Activated CD8-positive, alpha-beta T cell treated with anti-CD3 and anti-CD28 coated beads, Interleukin-2, amount 10 ng/mL, durations not matched to agents 7 days and 5 days (primary cell): ENCODE measurements at regions not wholly inside any gene's neighbourhood (a gene's known extent, or its start where the extent isn't known, plus 50 kb on each side); places are given as distances from the start of the nearest gene placed in this dataset.
"Not testable (repeated sequence)": the region's sequence is repeated elsewhere in the genome, so short reads cannot be mapped to it uniquely, and the experiment has no call there.

Source experiments
- ATAC-seq: fragments of 150-1000 bp; cut with Tn5 transposase; one replicate; pipeline ENCODE4 v1.10.0; 2021; ENCODE audit warnings: moderate library complexity
- CTCF ChIA-PET: fragments of 350-600 bp; sonication (Branson Sonifier 250); formaldehyde crosslinking; loops from one replicate; lab custom pipeline; 2021; ENCODE audit warnings: antibody characterized with exemption; lab: Charles Lee
- POLR2A ChIA-PET: fragments of 350-600 bp; sonication (Branson Sonifier 250); formaldehyde crosslinking; loops from one replicate; lab custom pipeline; 2021; ENCODE audit warnings: antibody characterized with exemption; lab: Charles Lee
- DNase-seq: peaks from one replicate; pipeline ENCODE4 v3.0.0-alpha.2; 2020
- H3K27ac Mint-ChIP-seq: one replicate; pipeline ENCODE4 v1.8.0; 2021; ENCODE audit warnings: mild to moderate bottlenecking, mixed read lengths
- H3K27me3 Mint-ChIP-seq: one replicate; pipeline ENCODE4 v1.8.0; 2021; ENCODE audit warnings: low read depth, mixed read lengths
- H3K36me3 Mint-ChIP-seq: one replicate; pipeline ENCODE4 v1.8.0; 2021; ENCODE audit warnings: low read depth, mixed read lengths
- H3K4me1 Mint-ChIP-seq: one replicate; pipeline ENCODE4 v1.8.0; 2021; ENCODE audit warnings: low read depth, mixed read lengths
- H3K4me3 Mint-ChIP-seq: one replicate; pipeline ENCODE4 v1.8.0; 2021; ENCODE audit warnings: mild to moderate bottlenecking, mixed read lengths
- H3K9me3 Mint-ChIP-seq: one replicate; pipeline ENCODE4 v1.8.0; 2022; ENCODE audit warnings: mixed read lengths; ENCODE audit not compliant: insufficient read depth

DNA sequence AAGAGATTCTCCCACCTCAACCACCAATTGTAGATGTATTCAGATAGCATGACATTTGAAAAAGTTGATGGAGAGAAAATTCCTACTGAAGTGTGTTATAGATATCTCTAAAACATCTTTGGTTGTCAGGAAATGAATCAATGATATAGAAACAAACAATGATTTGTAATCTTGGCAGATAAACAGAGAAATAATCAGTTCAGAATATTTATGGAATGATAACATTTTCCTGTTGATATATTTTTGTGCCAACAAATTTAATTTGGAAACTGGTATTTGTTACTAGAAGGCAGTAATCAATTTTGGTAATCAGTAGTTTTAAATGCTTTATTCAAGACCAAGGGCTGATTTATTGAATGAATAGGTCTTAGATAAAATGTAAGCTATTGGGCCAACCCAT is 695.6 kb downstream of the USP25 start:
- H3K27ac Mint-ChIP-seq, result no peak overlapping the region
- H3K27me3 Mint-ChIP-seq, result no peaks in the 10 kb centered on the region
- ChIA-PET POLR2A (no interaction called here), CTCF (no interaction called here)
- H3K4me3 Mint-ChIP-seq, result no peak overlapping the region
- H3K4me1 Mint-ChIP-seq, result no peaks in the 10 kb centered on the region
- no peaks in the 10 kb centered on the region for H3K36me3 Mint-ChIP-seq
- no peak for DNase-seq
- ATAC-seq, result no peak
- no peaks in the 10 kb centered on the region for H3K9me3 Mint-ChIP-seq

DNA sequence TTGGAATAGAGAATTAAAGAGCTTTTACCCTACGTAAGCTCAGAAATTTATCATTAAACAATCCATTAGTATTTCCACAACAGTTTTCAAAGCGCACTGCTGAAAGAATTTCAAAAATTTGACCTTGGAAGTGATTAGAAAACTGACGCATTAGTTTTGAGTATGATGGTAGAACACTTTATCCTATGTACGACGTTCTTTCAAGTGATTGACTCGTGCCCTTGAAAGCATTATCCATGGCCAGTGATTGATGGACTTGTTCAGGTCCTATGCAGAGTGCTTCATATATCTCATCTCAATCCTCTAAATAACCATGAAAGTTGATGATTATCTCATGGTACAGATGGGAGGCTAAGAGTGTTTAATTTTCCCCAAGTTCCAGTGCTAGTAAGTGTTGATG is 697.2 kb downstream of the USP25 start:
- Mint-ChIP-seq H3K27ac (no peak overlapping the region), H3K4me3 (no peak overlapping the region), H3K27me3 (no peaks in the 10 kb centered on the region), H3K4me1 (no peaks in the 10 kb centered on the region), H3K36me3 (no peaks in the 10 kb centered on the region), H3K9me3 (no peaks in the 10 kb centered on the region)
- POLR2A ChIA-PET, result no interaction called here
- DNase-seq, result no peak
- CTCF ChIA-PET, result no interaction called here
- no peak for ATAC-seq

DNA sequence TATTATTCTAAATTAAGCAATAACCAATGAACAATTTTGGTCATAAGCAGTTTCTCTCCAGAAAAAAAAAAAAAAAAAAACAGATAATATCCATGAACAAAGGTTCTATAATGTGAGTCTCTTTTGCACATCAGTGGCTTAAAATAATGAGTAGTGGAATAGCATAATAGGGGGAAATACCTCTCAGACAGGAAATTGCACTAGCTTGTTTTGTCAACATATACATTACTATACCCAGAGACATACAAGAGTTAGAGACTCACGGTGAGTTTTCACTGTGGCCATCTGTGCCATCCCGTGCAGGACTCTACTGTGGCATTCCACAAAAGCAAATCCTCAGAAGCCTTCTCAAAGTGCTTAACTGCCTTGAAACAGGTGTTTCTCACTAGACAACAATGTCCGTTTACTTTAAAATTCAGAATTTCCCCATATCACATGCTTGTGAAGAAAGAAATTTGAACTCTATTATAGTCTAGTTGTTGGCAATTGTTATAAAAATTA is 697.9 kb downstream of the USP25 start:
- no peaks in the 10 kb centered on the region for H3K36me3 Mint-ChIP-seq
- ChIA-PET CTCF (no interaction called here), POLR2A (no interaction called here)
- ATAC-seq (no peak), DNase-seq (no peak)
- no peak overlapping the region for H3K4me3 Mint-ChIP-seq
- no peak overlapping the region for H3K27ac Mint-ChIP-seq
- H3K4me1 Mint-ChIP-seq, result no peaks in the 10 kb centered on the region
- H3K9me3 Mint-ChIP-seq, result no peaks in the 10 kb centered on the region
- no peaks in the 10 kb centered on the region for H3K27me3 Mint-ChIP-seq

DNA sequence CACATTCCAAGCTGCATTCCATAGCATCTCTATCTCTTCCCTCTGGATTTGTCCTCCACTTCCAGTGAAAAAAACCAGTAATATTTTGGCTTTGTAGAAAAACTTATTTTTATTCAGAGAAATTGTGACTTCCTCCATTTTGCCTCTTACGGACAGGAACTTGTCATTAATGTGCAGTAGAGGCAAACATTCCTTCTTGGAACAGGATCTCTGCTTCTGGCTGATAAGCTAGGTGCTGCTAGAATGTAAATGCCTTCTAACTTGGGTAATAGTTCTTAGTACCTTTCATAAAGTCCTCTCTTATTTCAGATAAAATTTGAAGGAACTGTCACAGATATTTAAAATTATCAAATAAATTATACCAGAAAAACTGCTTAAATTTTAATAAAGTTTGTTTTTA is 707.8 kb downstream of the USP25 start:
- CTCF ChIA-PET, result no interaction called here
- H3K27ac Mint-ChIP-seq, result no peak overlapping the region

DNA sequence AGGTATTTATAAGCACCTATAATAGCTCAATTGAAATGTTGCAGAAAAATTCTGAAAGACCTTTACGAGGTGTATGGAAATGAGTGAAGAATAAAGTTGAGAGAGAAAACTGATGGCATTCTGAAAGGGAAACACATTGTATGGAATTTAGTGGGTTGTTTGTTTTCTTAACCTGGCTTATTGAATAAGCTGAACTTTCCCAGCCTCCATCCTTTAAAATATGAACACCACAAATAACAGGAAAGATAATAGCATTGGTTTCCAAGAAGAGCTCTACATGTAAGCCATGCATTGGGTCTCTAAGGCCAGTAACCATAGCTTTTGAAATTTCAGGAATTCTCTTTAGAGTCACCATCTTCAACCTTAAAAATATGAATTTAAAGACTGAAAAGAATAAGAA is 709.0 kb downstream of the USP25 start:
- Mint-ChIP-seq H3K27ac (no peak overlapping the region), H3K27me3 (no peaks in the 10 kb centered on the region), H3K4me1 (no peaks in the 10 kb centered on the region), H3K36me3 (no peaks in the 10 kb centered on the region), H3K9me3 (peaks cover 3% of the 10 kb centered on the region), H3K4me3 (no peak overlapping the region)
- CTCF ChIA-PET, result no interaction called here
- POLR2A ChIA-PET, result no interaction called here
- ATAC-seq (no peak), DNase-seq (no peak)

More for the DNA sequence above, 707.8 kb downstream of the USP25 start:
- no peaks in the 10 kb centered on the region for H3K4me1 Mint-ChIP-seq
- peaks cover 2% of the 10 kb centered on the region for H3K9me3 Mint-ChIP-seq
- ATAC-seq (no peak), DNase-seq (no peak)
- no peaks in the 10 kb centered on the region for H3K27me3 Mint-ChIP-seq
- H3K4me3 Mint-ChIP-seq, result no peak overlapping the region
- H3K36me3 Mint-ChIP-seq, result no peaks in the 10 kb centered on the region
- POLR2A ChIA-PET, result no interaction called here

DNA sequence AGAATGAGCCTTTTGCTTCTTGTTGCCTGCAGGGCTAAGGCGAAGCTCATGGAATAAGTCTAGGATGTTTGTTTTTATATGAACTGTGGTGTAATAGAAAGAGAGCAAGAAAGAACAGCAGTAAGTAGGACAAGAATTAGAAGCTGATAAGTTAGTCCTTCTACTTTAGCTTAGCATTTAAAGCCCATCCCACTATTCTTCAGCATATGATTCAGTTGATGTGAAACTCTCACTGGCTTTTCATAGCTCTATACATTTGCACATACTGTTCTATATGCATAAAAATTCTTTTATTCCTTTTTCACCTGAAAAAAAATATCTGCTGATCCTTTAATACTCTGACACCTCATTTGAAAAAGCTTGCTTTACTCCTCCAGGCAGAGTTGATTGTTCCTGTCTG is 712.0 kb downstream of the USP25 start:
- DNase-seq (no peak), ATAC-seq (no peak)
- POLR2A ChIA-PET, result no interaction called here
- Mint-ChIP-seq H3K27ac (no peak overlapping the region), H3K27me3 (no peaks in the 10 kb centered on the region), H3K4me3 (no peak overlapping the region), H3K36me3 (no peaks in the 10 kb centered on the region), H3K9me3 (peaks cover 3% of the 10 kb centered on the region), H3K4me1 (no peaks in the 10 kb centered on the region)
- CTCF ChIA-PET, result no interaction called here

DNA sequence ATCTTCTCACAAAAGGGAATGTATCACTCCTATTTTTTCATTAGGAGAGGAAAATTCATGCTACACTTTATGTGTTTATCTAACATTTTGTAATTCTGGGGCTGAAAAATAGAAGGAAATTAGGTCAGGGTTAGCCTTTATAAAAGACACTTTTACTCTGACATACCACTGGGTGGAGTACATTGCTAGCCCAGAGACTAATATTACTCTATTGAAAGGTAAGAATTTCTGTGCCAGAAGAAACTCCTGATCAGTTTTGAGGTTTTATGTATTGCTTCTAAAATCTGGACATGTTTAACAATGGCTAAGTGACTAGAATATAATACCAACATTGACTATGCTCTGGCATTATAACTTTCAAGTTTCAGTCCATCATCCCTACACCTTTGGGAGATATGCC is 724.6 kb downstream of the USP25 start:
- no peaks in the 10 kb centered on the region for H3K4me1 Mint-ChIP-seq
- POLR2A ChIA-PET, result no interaction called here
- CTCF ChIA-PET, result no interaction called here

DNA sequence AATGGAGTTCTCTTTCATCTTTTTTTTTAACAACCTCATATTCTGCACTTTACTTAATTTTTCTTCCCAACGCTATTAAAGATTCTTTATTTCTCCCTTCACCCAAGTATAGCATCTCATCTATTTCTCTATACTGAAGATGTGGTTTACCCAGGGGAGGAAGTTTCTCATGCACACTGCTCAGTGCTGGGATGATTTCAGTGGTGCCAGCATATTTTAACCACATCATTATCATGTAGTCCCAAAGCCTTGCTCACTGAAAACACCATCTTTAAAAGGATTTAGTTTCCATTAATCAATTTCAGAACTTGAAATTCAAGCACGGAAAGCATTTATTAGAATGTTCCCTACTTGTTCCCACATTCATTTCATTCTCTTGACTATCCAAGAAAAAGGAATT is 725.7 kb downstream of the USP25 start:
- H3K4me3 Mint-ChIP-seq, result no peak overlapping the region
- POLR2A ChIA-PET, result no interaction called here
- CTCF ChIA-PET, result interaction anchor here (0.6 kb wide), 1 partner anchor 9 kb away, joined by 3 read pairs; no protein-coding TSS in a partner anchor
- H3K4me1 Mint-ChIP-seq, result no peaks in the 10 kb centered on the region
- H3K27me3 Mint-ChIP-seq, result no peaks in the 10 kb centered on the region
- no peaks in the 10 kb centered on the region for H3K9me3 Mint-ChIP-seq
- H3K36me3 Mint-ChIP-seq, result no peaks in the 10 kb centered on the region
- H3K27ac Mint-ChIP-seq, result no peak overlapping the region
- ATAC-seq, result no peak
- DNase-seq, result no peak

More for the DNA sequence above, 724.6 kb downstream of the USP25 start:
- no peak overlapping the region for H3K27ac Mint-ChIP-seq
- DNase-seq (no peak), ATAC-seq (no peak)
- no peaks in the 10 kb centered on the region for H3K9me3 Mint-ChIP-seq
- no peaks in the 10 kb centered on the region for H3K27me3 Mint-ChIP-seq
- no peaks in the 10 kb centered on the region for H3K36me3 Mint-ChIP-seq
- no peak overlapping the region for H3K4me3 Mint-ChIP-seq

DNA sequence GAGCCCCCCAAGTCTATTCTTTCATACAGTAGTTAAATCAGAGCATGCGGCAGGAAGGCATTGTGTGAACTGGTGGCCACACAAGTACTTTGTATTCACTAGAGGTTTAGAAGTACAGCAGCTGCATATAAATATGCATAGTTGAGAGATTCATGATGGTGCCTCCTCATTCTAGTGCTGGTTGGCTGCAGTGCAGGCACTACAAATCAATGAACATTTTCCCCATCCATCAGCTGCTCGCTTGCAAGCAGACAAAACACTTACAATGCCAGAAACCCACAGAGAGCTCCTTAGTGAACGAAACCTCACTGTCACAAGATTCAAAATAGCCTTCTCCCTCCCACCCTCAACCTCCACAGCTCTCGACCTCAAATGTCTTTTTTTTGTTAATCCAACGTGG is 726.2 kb downstream of the USP25 start:
- Mint-ChIP-seq H3K36me3 (no peaks in the 10 kb centered on the region), H3K9me3 (no peaks in the 10 kb centered on the region), H3K4me1 (no peaks in the 10 kb centered on the region), H3K27ac (no peak overlapping the region), H3K27me3 (no peaks in the 10 kb centered on the region), H3K4me3 (no peak overlapping the region)
- no peak for DNase-seq
- ATAC-seq, result no peak
- POLR2A ChIA-PET, result no interaction called here
- CTCF ChIA-PET, result interaction anchor here (0.6 kb wide), 1 partner anchor 9 kb away, joined by 3 read pairs; no protein-coding TSS in a partner anchor

DNA sequence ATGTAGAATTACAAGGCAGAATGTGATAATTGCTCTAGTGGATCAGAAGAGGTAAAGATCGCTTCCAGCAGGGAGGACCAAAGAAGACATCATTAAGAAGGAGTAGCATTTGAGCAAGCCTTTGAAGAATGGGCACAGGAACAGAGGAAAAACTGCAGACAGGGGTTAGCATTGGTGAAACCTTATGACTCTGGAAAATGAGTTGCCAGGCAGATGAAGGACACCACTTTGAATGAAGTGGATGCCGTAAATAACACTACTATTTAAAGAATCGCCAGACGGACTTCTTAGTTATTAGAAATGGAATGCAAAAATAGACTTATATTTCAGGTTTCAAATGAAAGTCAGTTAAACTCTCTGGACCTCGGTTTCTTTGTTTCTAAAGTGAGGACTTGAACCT is 727.7 kb downstream of the USP25 start:
- Mint-ChIP-seq H3K4me1 (no peaks in the 10 kb centered on the region), H3K36me3 (no peaks in the 10 kb centered on the region), H3K27me3 (no peaks in the 10 kb centered on the region), H3K27ac (no peak overlapping the region), H3K9me3 (no peaks in the 10 kb centered on the region), H3K4me3 (no peak overlapping the region)
- ChIA-PET POLR2A (no interaction called here), CTCF (no interaction called here)
- ATAC-seq (no peak), DNase-seq (no peak)

DNA sequence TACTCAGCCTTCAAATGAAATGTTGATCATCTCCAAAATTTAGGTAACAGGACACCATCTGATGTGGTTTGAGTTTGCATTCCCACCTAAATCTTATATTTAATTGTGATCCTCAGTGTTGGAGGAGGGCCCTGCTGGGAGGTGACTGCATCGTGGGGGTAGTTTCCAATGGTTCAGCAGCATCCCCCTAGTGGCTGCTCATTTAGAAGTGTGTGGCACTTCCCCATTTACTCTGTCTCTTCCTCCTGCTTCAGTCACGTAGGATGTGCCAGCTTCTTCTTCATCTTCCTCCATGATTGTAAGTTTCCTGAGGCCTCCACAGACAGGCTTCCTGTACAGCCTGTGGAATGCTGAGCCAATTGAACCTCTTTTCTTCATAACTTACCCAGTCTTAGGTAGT is 731.2 kb downstream of the USP25 start:
- Mint-ChIP-seq H3K36me3 (no peaks in the 10 kb centered on the region), H3K4me3 (no peak overlapping the region), H3K4me1 (no peaks in the 10 kb centered on the region), H3K27ac (no peak overlapping the region), H3K27me3 (no peaks in the 10 kb centered on the region), H3K9me3 (no peaks in the 10 kb centered on the region)
- ATAC-seq (no peak), DNase-seq (no peak)
- ChIA-PET CTCF (no interaction called here), POLR2A (no interaction called here)

DNA sequence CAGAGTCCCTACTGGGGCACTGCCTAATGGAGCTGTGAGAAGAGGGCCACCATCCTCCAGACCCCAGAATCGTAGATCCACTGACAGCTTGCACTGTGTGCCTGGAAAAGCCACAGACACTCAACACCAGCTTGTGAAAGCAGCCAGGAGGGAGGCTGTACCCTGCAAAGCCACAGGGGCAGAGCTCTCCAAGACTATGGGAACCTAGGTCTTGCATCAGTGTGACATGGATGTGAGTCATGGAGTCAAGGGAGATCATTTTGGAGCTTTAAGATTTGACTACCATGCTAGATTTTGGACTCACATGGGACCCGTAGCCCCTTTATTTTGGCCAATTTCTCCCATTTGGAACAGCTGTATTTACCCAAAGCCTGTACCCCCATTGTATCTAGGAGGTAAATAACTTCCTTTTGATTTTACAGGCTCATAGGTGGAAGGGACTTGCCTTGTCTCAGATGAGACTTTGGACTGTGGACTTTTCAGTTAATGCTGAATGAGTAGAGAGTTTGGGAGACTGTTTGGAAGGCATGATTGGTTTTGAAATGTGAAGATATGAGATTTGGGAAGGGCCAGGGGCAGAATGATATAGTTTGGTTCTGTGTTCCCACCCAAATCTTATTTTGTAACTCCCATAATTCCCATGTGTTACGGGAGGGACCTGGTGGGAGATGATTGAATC is 734.6 kb downstream of the USP25 start:
- not testable (repeated sequence) for ATAC-seq, H3K9me3 Mint-ChIP-seq, H3K4me1 Mint-ChIP-seq, H3K27me3 Mint-ChIP-seq, DNase-seq, H3K4me3 Mint-ChIP-seq, H3K36me3 Mint-ChIP-seq, H3K27ac Mint-ChIP-seq
- ChIA-PET CTCF (interaction anchor here (0.6 kb wide), 1 partner anchor 8 kb away, joined by 3 read pairs; no protein-coding TSS in a partner anchor), POLR2A (interaction anchor here (0.6 kb wide), 1 partner anchor 95 kb away, joined by 4 read pairs; no protein-coding TSS in a partner anchor)

DNA sequence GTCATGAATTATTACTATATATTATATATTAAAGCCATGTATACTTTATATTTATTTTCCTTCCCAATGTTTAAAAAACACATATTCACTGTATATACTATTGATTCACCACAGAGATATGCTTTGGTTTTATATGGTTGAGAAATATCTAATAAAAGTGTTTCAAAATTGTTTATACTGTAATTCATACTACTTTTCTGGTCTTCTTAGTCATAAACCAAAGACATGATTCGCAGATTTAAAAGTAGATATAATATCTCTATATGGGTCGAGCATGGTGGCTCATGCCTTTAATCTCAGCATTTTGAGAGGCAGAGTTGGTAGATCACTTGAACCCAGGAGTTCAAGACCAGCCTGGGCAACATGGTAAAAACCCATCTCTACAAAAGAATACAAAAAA is 738.4 kb downstream of the USP25 start:
- Mint-ChIP-seq H3K27me3 (no peaks in the 10 kb centered on the region), H3K4me1 (no peaks in the 10 kb centered on the region), H3K36me3 (no peaks in the 10 kb centered on the region), H3K4me3 (no peak overlapping the region), H3K27ac (no peak overlapping the region), H3K9me3 (peaks cover 7% of the 10 kb centered on the region)
- ChIA-PET CTCF (no interaction called here), POLR2A (no interaction called here)
- DNase-seq, result no peak
- ATAC-seq, result no peak
